GM23338 (cell line): ENCODE measurements at regions not wholly inside any gene's neighbourhood (a gene's known extent, or its start where the extent isn't known, plus 50 kb on each side); places are given as distances from the start of the nearest gene placed in this dataset.

ENCODE experiments used
- NANOG ChIP-seq: IDR thresholded peaks from 2 replicates; pipeline ENCODE4 v1.6.1; 2016; ENCODE audit warnings: antibody characterized with exemption, borderline replicate concordance
- STAT1 ChIP-seq: IDR thresholded peaks from one replicate; pipeline ENCODE4 v1.6.1; 2016; ENCODE audit warnings: antibody characterized with exemption; ENCODE audit not compliant: unreplicated experiment
- ZNF114 ChIP-seq: fragments of 250-450 bp; sonication (Bioruptor Pico); IDR thresholded peaks from 2 replicates; pipeline ENCODE4 v1.5.0; 2020; ENCODE audit warnings: mild to moderate bottlenecking, moderate library complexity
- ZNF331 ChIP-seq: fragments of 250-450 bp; sonication (Bioruptor Pico); IDR thresholded peaks from 2 replicates; pipeline ENCODE4 v1.5.0; 2020; ENCODE audit warnings: low read depth, mild to moderate bottlenecking, moderate library complexity
- TF ChIP-seq, protein P1 (sequence below): fragments of 250-450 bp; sonication (Bioruptor Pico); IDR thresholded peaks from 2 replicates; pipeline ENCODE4 v1.5.0; 2020; ENCODE audit warnings: mild to moderate bottlenecking, moderate library complexity
- TF ChIP-seq, protein P2 (sequence below): IDR thresholded peaks from 2 replicates; pipeline ENCODE4 v1.6.1; 2016; ENCODE audit warnings: antibody characterized with exemption
- TF ChIP-seq, protein P3 (sequence below): IDR thresholded peaks from one replicate; pipeline ENCODE4 v1.6.1; 2018; ENCODE audit warnings: antibody characterized with exemption; ENCODE audit not compliant: unreplicated experiment

DNA sequence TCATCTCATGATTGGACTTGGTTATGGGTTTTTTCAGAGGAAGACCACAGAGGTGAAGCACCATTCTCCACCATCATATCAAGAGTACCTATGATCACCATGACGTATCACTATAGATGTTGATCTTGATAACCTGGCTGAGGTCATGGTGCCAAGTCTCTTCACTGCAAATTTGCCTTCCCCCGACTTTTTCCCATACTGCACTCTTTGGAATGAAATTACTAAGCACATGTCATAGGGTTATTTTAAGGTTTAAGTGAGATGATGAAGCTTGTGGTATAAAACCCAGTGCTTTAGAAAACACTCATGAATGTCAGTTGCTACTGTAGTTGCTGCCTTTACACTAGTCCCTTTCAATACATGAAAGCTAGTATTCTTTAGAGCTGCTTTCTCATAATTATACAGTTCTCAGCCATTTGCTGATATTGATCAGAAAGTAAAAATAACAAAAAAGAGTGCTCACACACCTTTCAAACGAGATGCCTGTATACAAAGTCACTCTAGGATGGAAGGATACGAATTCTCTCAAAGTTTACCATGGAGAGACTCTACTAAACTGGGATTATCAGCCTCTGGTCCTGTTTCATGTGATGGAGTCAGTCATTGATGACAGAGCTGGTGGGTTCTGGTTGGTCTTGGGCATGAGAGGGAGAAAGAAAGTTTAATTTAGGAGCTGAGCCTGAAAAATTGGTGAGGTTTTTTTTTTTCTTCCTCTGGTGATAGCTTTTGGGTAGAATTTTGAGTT is 228.1 kb downstream of the PRL start (continued):
- TF ChIP-seq, protein P1, sequence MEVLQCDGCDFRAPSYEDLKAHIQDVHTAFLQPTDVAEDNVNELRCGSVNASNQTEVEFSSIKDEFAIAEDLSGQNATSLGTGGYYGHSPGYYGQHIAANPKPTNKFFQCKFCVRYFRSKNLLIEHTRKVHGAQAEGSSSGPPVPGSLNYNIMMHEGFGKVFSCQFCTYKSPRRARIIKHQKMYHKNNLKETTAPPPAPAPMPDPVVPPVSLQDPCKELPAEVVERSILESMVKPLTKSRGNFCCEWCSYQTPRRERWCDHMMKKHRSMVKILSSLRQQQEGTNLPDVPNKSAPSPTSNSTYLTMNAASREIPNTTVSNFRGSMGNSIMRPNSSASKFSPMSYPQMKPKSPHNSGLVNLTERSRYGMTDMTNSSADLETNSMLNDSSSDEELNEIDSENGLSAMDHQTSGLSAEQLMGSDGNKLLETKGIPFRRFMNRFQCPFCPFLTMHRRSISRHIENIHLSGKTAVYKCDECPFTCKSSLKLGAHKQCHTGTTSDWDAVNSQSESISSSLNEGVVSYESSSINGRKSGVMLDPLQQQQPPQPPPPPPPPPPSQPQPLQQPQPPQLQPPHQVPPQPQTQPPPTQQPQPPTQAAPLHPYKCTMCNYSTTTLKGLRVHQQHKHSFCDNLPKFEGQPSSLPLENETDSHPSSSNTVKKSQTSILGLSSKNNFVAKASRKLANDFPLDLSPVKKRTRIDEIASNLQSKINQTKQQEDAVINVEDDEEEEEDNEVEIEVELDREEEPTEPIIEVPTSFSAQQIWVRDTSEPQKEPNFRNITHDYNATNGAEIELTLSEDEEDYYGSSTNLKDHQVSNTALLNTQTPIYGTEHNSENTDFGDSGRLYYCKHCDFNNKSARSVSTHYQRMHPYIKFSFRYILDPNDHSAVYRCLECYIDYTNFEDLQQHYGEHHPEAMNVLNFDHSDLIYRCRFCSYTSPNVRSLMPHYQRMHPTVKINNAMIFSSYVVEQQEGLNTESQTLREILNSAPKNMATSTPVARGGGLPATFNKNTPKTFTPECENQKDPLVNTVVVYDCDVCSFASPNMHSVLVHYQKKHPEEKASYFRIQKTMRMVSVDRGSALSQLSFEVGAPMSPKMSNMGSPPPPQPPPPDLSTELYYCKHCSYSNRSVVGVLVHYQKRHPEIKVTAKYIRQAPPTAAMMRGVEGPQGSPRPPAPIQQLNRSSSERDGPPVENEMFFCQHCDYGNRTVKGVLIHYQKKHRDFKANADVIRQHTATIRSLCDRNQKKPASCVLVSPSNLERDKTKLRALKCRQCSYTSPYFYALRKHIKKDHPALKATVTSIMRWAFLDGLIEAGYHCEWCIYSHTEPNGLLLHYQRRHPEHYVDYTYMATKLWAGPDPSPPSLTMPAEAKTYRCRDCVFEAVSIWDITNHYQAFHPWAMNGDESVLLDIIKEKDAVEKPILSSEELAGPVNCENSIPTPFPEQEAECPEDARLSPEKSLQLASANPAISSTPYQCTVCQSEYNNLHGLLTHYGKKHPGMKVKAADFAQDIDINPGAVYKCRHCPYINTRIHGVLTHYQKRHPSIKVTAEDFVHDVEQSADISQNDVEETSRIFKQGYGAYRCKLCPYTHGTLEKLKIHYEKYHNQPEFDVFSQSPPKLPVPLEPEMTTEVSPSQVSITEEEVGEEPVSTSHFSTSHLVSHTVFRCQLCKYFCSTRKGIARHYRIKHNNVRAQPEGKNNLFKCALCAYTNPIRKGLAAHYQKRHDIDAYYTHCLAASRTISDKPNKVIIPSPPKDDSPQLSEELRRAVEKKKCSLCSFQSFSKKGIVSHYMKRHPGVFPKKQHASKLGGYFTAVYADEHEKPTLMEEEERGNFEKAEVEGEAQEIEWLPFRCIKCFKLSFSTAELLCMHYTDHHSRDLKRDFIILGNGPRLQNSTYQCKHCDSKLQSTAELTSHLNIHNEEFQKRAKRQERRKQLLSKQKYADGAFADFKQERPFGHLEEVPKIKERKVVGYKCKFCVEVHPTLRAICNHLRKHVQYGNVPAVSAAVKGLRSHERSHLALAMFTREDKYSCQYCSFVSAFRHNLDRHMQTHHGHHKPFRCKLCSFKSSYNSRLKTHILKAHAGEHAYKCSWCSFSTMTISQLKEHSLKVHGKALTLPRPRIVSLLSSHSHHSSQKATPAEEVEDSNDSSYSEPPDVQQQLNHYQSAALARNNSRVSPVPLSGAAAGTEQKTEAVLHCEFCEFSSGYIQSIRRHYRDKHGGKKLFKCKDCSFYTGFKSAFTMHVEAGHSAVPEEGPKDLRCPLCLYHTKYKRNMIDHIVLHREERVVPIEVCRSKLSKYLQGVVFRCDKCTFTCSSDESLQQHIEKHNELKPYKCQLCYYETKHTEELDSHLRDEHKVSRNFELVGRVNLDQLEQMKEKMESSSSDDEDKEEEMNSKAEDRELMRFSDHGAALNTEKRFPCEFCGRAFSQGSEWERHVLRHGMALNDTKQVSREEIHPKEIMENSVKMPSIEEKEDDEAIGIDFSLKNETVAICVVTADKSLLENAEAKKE (CRISPR knock-in tag), result no peak
- TF ChIP-seq NANOG (no peak), ZNF331 (CRISPR knock-in tag) (no peak), ZNF114 (no peak), STAT1 (no peak)
- TF ChIP-seq, protein P2, sequence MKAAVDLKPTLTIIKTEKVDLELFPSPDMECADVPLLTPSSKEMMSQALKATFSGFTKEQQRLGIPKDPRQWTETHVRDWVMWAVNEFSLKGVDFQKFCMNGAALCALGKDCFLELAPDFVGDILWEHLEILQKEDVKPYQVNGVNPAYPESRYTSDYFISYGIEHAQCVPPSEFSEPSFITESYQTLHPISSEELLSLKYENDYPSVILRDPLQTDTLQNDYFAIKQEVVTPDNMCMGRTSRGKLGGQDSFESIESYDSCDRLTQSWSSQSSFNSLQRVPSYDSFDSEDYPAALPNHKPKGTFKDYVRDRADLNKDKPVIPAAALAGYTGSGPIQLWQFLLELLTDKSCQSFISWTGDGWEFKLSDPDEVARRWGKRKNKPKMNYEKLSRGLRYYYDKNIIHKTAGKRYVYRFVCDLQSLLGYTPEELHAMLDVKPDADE, result no peak
- TF ChIP-seq, protein P3, sequence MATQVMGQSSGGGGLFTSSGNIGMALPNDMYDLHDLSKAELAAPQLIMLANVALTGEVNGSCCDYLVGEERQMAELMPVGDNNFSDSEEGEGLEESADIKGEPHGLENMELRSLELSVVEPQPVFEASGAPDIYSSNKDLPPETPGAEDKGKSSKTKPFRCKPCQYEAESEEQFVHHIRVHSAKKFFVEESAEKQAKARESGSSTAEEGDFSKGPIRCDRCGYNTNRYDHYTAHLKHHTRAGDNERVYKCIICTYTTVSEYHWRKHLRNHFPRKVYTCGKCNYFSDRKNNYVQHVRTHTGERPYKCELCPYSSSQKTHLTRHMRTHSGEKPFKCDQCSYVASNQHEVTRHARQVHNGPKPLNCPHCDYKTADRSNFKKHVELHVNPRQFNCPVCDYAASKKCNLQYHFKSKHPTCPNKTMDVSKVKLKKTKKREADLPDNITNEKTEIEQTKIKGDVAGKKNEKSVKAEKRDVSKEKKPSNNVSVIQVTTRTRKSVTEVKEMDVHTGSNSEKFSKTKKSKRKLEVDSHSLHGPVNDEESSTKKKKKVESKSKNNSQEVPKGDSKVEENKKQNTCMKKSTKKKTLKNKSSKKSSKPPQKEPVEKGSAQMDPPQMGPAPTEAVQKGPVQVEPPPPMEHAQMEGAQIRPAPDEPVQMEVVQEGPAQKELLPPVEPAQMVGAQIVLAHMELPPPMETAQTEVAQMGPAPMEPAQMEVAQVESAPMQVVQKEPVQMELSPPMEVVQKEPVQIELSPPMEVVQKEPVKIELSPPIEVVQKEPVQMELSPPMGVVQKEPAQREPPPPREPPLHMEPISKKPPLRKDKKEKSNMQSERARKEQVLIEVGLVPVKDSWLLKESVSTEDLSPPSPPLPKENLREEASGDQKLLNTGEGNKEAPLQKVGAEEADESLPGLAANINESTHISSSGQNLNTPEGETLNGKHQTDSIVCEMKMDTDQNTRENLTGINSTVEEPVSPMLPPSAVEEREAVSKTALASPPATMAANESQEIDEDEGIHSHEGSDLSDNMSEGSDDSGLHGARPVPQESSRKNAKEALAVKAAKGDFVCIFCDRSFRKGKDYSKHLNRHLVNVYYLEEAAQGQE, result no peak
